ENCODE measurements at regions not wholly inside any gene's neighbourhood (a gene's known extent, or its start where the extent isn't known, plus 50 kb on each side); places are given as distances from the start of the nearest gene placed in this dataset.

- Histone ChIP-seq H3K9me3 (ENCODE audit: insufficient read depth, low read length) (peaks cover 2% of the 10 kb centered on the region; the same call in 1 of the 2 replicates), H3K9ac (ENCODE audit: low read length) (no peak overlapping the region), H3K27me3 (ENCODE audit: low read depth, low read length) (0 out of 2 replicates have a peak, but pooled peaks cover 5% of the 10 kb centered on the region), H3K4me2 (ENCODE audit: low read length) (no peak overlapping the region), H3K36me3 (replicated peaks; ENCODE audit: low read depth, low read length) (no peaks in the 10 kb centered on the region), H3K27ac (ENCODE audit: low read length) (no peak overlapping the region), H2AFZ (ENCODE audit: low read depth, low read length) (no peak overlapping the region), H4K20me1 (ENCODE audit: insufficient read depth, low read length) (no peaks in the 10 kb centered on the region), H3K4me3 (ENCODE audit: low read length) (no peak overlapping the region), H3K79me2 (ENCODE audit: low read length) (no peaks in the 10 kb centered on the region), H3K4me1 (ENCODE audit: low read length) (no peaks in the 10 kb centered on the region)
- TF ChIP-seq EZH2phosphoT487 (IDR thresholded peaks at IDR 0.05; ENCODE audit: low read depth) (no peak), CTCF (IDR thresholded peaks at IDR 0.05; ENCODE audit: low read depth, low read length) (no peak)
Observed at GRCh38 chr17:73932216-73932749, 271.2 kb upstream of the RPL38 start.

DNA sequence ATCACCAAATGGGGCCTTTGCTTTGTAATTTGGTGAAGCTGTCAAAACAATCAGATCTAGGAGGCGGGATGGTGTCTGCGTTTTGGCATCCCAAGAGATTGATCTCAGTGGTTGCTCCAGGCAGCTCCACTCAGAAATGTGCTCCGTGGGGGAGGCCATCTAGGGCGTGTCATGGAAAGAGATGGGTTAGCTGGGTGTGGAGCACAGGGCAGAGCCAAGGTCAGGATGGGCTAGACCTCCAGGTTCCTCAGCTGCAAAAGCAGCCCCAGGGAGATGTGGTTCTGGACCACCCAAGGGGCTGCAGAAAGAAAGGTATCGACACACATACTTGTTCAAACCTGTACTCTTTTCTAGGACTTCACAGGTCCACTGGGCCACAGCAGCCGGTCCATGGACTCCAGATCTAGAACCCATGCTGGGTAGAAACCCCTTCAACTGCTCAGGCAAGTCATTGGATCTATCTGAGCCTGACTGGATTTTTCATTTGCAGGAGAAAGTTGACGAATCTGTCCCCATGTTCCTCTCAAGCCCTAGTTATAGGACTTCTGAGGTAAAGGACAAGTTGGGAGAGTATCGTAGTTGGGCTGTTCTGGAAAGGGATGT is 270.2 kb upstream of the RPL38 start:
- Histone ChIP-seq H4K20me1 (ENCODE audit: insufficient read depth, low read length) (no peaks in the 10 kb centered on the region), H3K9ac (ENCODE audit: low read length) (no peak overlapping the region), H2AFZ (ENCODE audit: low read depth, low read length) (no peak overlapping the region), H3K27ac (ENCODE audit: low read length) (no peak overlapping the region), H3K27me3 (ENCODE audit: low read depth, low read length) (0 out of 2 replicates have a peak, but pooled peaks cover 5% of the 10 kb centered on the region), H3K4me1 (ENCODE audit: low read length) (no peaks in the 10 kb centered on the region), H3K36me3 (replicated peaks; ENCODE audit: low read depth, low read length) (no peaks in the 10 kb centered on the region), H3K4me3 (ENCODE audit: low read length) (no peak overlapping the region), H3K9me3 (ENCODE audit: insufficient read depth, low read length) (no peaks in the 10 kb centered on the region), H3K4me2 (ENCODE audit: low read length) (no peak overlapping the region), H3K79me2 (ENCODE audit: low read length) (no peaks in the 10 kb centered on the region)
- TF ChIP-seq CTCF (IDR thresholded peaks at IDR 0.05; ENCODE audit: low read depth, low read length) (no peak), EZH2phosphoT487 (IDR thresholded peaks at IDR 0.05; ENCODE audit: low read depth) (no peak)

DNA sequence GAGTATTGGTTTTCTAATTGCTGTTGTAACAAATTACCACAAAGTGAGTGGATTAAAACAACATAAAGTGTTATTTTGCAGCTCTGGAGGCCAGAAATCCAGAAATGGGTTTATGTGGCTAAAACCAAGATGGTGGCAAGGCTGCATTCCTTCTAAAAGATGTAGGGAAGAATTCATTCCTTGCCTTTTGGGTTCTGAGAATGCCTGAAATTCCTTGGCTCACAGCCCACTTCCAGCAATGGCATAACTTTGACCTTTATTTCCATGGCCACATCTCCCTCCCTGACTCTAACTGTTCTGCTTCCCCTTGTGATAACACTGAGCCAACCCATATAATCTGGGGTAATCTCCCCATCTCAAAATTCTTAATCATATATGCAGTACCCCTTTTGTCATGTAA is 269.6 kb upstream of the RPL38 start:
- H2AFZ ChIP-seq (ENCODE audit: low read depth, low read length): no peak overlapping the region
- H3K9me3 ChIP-seq (ENCODE audit: insufficient read depth, low read length): no peaks in the 10 kb centered on the region
- H4K20me1 ChIP-seq (ENCODE audit: insufficient read depth, low read length): no peaks in the 10 kb centered on the region
- no peaks in the 10 kb centered on the region for H3K79me2 ChIP-seq (ENCODE audit: low read length)
- TF ChIP-seq CTCF (IDR thresholded peaks at IDR 0.05; ENCODE audit: low read depth, low read length) (no peak), EZH2phosphoT487 (IDR thresholded peaks at IDR 0.05; ENCODE audit: low read depth) (no peak)
- no peak overlapping the region for H3K9ac ChIP-seq (ENCODE audit: low read length)
- no peaks in the 10 kb centered on the region for H3K36me3 ChIP-seq (replicated peaks; ENCODE audit: low read depth, low read length)
- no peaks in the 10 kb centered on the region for H3K4me1 ChIP-seq (ENCODE audit: low read length)
- H3K27ac ChIP-seq (ENCODE audit: low read length): no peak overlapping the region
- H3K27me3 ChIP-seq (ENCODE audit: low read depth, low read length): 0 out of 2 replicates have a peak, but pooled peaks cover 5% of the 10 kb centered on the region
- no peak overlapping the region for H3K4me3 ChIP-seq (ENCODE audit: low read length)
- no peak overlapping the region for H3K4me2 ChIP-seq (ENCODE audit: low read length)

GRCh38 chr17:73934696-73935095 is 268.8 kb upstream of the RPL38 start:
- Histone ChIP-seq H2AFZ (ENCODE audit: low read depth, low read length) (no peak overlapping the region), H3K4me3 (ENCODE audit: low read length) (no peak overlapping the region), H3K9ac (ENCODE audit: low read length) (no peak overlapping the region), H3K79me2 (ENCODE audit: low read length) (no peaks in the 10 kb centered on the region), H3K27ac (ENCODE audit: low read length) (no peak overlapping the region), H3K4me2 (ENCODE audit: low read length) (no peak overlapping the region), H4K20me1 (ENCODE audit: insufficient read depth, low read length) (no peaks in the 10 kb centered on the region), H3K9me3 (ENCODE audit: insufficient read depth, low read length) (no peaks in the 10 kb centered on the region), H3K4me1 (ENCODE audit: low read length) (no peaks in the 10 kb centered on the region), H3K36me3 (replicated peaks; ENCODE audit: low read depth, low read length) (no peaks in the 10 kb centered on the region), H3K27me3 (ENCODE audit: low read depth, low read length) (0 out of 2 replicates have a peak, but pooled peaks cover 5% of the 10 kb centered on the region)
- TF ChIP-seq EZH2phosphoT487 (IDR thresholded peaks at IDR 0.05; ENCODE audit: low read depth): no peak
- no peak for TF ChIP-seq CTCF (IDR thresholded peaks at IDR 0.05; ENCODE audit: low read depth, low read length)

Measured in OCI-LY3 (cell line).